Transverse colon (tissue), 3 donors: ENCODE measurements at regions not wholly inside any gene's neighbourhood (a gene's known extent, or its start where the extent isn't known, plus 50 kb on each side); places are given as distances from the start of the nearest gene placed in this dataset.

Experiments used
- POLR2A ChIP-seq: fragments of 450-650 bp; IDR thresholded peaks from one replicate; pipeline ENCODE4 v1.6.1; 2016; ENCODE audit warnings: antibody characterized with exemption, mild to moderate bottlenecking, moderate library complexity
- TF ChIP-seq, protein P1 (sequence below), 5 experiments: fragments of 200-600 bp in 3 of 5; fragments of 450-650 bp in 2 of 5; sonication (generic) in 3 of 5; IDR thresholded peaks; 1 replicate in 2 of 5; 2 replicates in 3 of 5; pipeline ENCODE4 v1.5.1; 2016 to 2017; ENCODE audit warnings: antibody characterized with exemption in 5 of 5, inconsistent platforms in 3 of 5, mild to moderate bottlenecking in 2 of 5, moderate library complexity in 1 of 5

DNA sequence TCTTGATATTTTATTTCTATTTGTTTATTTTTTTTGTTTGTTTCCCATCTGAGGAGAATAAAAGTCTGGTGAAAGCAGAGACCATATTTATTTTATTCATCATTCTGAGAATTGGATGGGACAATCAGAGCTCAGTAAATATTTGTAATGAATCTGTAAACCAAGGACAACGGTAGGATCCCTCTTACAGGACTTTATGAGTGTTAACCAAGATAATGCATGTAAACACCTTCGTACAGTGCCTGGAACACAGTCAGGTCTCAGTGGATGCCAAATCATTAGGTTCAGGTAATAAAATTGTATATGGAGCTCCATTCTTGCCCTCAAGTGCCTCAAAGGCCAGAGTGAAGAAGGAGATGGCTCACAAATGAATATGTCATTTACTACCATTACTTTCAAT lies 288.7 kb downstream of the PAX1 start:
- TF ChIP-seq, protein P1, sequence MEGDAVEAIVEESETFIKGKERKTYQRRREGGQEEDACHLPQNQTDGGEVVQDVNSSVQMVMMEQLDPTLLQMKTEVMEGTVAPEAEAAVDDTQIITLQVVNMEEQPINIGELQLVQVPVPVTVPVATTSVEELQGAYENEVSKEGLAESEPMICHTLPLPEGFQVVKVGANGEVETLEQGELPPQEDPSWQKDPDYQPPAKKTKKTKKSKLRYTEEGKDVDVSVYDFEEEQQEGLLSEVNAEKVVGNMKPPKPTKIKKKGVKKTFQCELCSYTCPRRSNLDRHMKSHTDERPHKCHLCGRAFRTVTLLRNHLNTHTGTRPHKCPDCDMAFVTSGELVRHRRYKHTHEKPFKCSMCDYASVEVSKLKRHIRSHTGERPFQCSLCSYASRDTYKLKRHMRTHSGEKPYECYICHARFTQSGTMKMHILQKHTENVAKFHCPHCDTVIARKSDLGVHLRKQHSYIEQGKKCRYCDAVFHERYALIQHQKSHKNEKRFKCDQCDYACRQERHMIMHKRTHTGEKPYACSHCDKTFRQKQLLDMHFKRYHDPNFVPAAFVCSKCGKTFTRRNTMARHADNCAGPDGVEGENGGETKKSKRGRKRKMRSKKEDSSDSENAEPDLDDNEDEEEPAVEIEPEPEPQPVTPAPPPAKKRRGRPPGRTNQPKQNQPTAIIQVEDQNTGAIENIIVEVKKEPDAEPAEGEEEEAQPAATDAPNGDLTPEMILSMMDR (IDR thresholded peaks at IDR 0.05) = no peak
- no peak for TF ChIP-seq POLR2A
